ENCODE measurements at regions not wholly inside any gene's neighbourhood (a gene's known extent, or its start where the extent isn't known, plus 50 kb on each side); places are given as distances from the start of the nearest gene placed in this dataset.

- TF ChIP-seq CTCF (IDR thresholded peaks at IDR 0.05): no peak
- TF ChIP-seq ZFX (IDR thresholded peaks at IDR 0.05; ENCODE audit: borderline replicate concordance): no peak
Observed at GRCh38 chr6:159510141-159510540, 182.9 kb downstream of the SOD2 start.

Data from 22Rv1 (cell line).